Pancreas (tissue), 10 donors: ENCODE measurements at regions not wholly inside any gene's neighbourhood (a gene's known extent, or its start where the extent isn't known, plus 50 kb on each side); places are given as distances from the start of the nearest gene placed in this dataset.

Experiments
- ATAC-seq, 4 donors: fragments of 200-7000 bp; cut with Tn5 transposase; one replicate each; pipeline versions ENCODE4 v1.8.0 to v1.9.1; 2020; ENCODE audit warnings: mild to moderate bottlenecking in 4 of 4, moderate library complexity in 4 of 4
- DNase-seq, 6 donors: peaks; one replicate each; pipeline ENCODE4 v3.0.0-alpha.2; 2020
- FAIRE-seq: peaks from 2 replicates; lab custom pipeline; 2012; peaks lifted over from hg19 to GRCh38; lab: Jason Lieb, UNC
- H3K27ac ChIP-seq, 4 donors: fragments of 200-600 bp; sonication (generic); 1 replicate in 3 of 4; 2 replicates in 1 of 4; pipeline versions ENCODE4 v1.5.0 to v1.8.0; 2020
- H3K27me3 ChIP-seq, 4 donors: fragments of 200-600 bp; one replicate each; pipeline ENCODE4 v1.8.0; 2021
- H3K36me3 ChIP-seq, 3 donors: fragments of 200-600 bp; sonication (generic) in 1 of 3; one replicate each; pipeline versions ENCODE4 v1.5.0 to v1.8.0; 2020 to 2021
- H3K4me1 ChIP-seq, 3 donors: fragments of 200-600 bp; one replicate each; pipeline ENCODE4 v1.8.0; 2021
- H3K4me3 ChIP-seq, 4 donors: fragments of 200-600 bp; sonication (generic) in 2 of 4; one replicate each; pipeline versions ENCODE4 v1.5.0 to v1.8.0; 2020 to 2021
- H3K9me3 ChIP-seq, 4 donors: fragments of 200-600 bp; one replicate each; pipeline ENCODE4 v1.8.0; 2021
- WGBS, 2 donors: extraction: QIAGEN DNeasy Blood & Tissue Kit; methylation state at CpG; one replicate each; pipeline ENCODE4 v1.1.7; 2013; 5-methylcytosine and 5-hydroxymethylcytosine counted together
- intact Hi-C, 3 donors: fragments of 100-400 bp; cut with DNase I; formaldehyde crosslinking; loops; one replicate each; pipeline versions ENCODE4 v1.11.1 to v1.14.2; 2022
- TF ChIP-seq, protein P1 (sequence below), 4 donors: fragments of 200-600 bp; sonication (generic) in 3 of 4; IDR thresholded peaks; one replicate each; pipeline versions ENCODE4 v1.5.0 to v1.8.0; 2021; ENCODE audit warnings: antibody characterized with exemption in 4 of 4
- donor health status: healthy with polysubstance abuse.
- donor health status: DM: no; HTN: no; CAD: no; lungs with moderate emphysema.
- donor health status: DM: no; HTN: no; CAD: no.
- donor health status: control.
- donor health status: control.
- donor health status: Bipolar disorder and iron deficiency.
- donor health status: DM: yes; HTN: yes; CAD: no.
- donor health status: DM: no; HTN: no; CAD: no.
- donor health status: DM: no; HTN: no; CAD: no.
- donor health status: DM: yes; HTN: yes; CAD: no.

DNA sequence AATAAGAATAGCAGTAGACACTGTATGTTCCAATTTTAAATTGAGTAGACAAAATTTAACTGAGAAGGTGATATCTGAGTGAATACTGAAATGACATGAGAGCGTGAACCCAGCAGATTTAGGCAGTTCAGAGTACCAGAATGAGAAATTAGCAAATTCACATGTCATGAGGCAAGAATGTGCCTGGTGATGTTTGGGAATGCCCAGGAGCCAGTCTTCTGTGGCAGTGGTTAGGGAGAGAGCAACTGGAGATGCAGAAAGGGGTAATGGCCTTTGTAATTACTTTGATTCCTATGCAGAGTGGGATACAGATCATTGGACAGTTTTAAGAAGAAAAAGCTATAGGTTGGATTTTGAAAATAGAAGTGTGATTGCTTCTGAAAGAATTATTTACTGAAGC is 621.9 kb downstream of the TECRL start:
- Histone ChIP-seq H3K4me3 (no peak overlapping the region), H3K9me3 (no peaks in the 10 kb centered on the region), H3K27ac (no peak overlapping the region), H3K27me3 (no peaks in the 10 kb centered on the region), H3K4me1 (no peaks in the 10 kb centered on the region), H3K36me3 (no peaks in the 10 kb centered on the region)
- FAIRE-seq (no peak), ATAC-seq (no peak), DNase-seq (no peak)
- 46 to 59% methylated on average over 1 of the region's 1 CpG for WGBS, 2 donors
- intact Hi-C loops, result no loop called here
- TF ChIP-seq, protein P1, sequence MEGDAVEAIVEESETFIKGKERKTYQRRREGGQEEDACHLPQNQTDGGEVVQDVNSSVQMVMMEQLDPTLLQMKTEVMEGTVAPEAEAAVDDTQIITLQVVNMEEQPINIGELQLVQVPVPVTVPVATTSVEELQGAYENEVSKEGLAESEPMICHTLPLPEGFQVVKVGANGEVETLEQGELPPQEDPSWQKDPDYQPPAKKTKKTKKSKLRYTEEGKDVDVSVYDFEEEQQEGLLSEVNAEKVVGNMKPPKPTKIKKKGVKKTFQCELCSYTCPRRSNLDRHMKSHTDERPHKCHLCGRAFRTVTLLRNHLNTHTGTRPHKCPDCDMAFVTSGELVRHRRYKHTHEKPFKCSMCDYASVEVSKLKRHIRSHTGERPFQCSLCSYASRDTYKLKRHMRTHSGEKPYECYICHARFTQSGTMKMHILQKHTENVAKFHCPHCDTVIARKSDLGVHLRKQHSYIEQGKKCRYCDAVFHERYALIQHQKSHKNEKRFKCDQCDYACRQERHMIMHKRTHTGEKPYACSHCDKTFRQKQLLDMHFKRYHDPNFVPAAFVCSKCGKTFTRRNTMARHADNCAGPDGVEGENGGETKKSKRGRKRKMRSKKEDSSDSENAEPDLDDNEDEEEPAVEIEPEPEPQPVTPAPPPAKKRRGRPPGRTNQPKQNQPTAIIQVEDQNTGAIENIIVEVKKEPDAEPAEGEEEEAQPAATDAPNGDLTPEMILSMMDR (IDR thresholded peaks at IDR 0.05), result no peak

DNA sequence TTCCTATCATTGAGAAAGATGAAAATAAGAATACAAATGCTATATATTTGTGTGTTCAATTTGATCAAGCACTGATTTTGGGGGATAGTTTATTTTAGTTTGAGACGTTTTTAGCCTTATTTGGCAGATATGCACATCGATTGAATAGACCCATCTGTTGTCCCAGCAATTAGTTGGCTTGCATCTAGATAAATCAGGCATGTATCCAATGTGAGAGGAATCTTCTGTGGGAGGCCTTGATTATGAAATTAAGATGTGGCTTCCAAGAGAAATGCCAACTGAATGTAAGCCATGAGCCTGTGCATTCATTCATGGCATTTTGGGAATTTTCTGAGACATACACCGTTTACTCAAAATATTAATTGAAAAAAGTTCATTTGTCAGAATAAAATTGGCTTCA is 623.1 kb downstream of the TECRL start:
- DNase-seq, result no peak
- FAIRE-seq, result no peak
- no peak for ATAC-seq
- 15 to 25% methylated on average over 3 of the region's 3 CpGs for WGBS, 2 donors
- Histone ChIP-seq H3K4me1 (no peaks in the 10 kb centered on the region), H3K36me3 (no peaks in the 10 kb centered on the region), H3K27ac (no peak overlapping the region), H3K9me3 (no peaks in the 10 kb centered on the region), H3K27me3 (no peaks in the 10 kb centered on the region), H3K4me3 (no peak overlapping the region)
- intact Hi-C loops, result no loop called here
- TF ChIP-seq, protein P1 (IDR thresholded peaks at IDR 0.05), result no peak

- no peak for DNase-seq
- ATAC-seq, result no peak
- Histone ChIP-seq H3K36me3 (no peaks in the 10 kb centered on the region), H3K4me1 (no peaks in the 10 kb centered on the region), H3K4me3 (no peak overlapping the region), H3K27me3 (no peaks in the 10 kb centered on the region), H3K9me3 (no peaks in the 10 kb centered on the region), H3K27ac (no peak overlapping the region)
- intact Hi-C loops, result no loop called here
- TF ChIP-seq, protein P1 (IDR thresholded peaks at IDR 0.05), result no peak
- 0 to 45% methylated on average over 1 of the region's 1 CpG for WGBS, 2 donors
- no peak for FAIRE-seq
Measured at GRCh38 chr4:63784822-63785221, 624.4 kb downstream of the TECRL start.

DNA sequence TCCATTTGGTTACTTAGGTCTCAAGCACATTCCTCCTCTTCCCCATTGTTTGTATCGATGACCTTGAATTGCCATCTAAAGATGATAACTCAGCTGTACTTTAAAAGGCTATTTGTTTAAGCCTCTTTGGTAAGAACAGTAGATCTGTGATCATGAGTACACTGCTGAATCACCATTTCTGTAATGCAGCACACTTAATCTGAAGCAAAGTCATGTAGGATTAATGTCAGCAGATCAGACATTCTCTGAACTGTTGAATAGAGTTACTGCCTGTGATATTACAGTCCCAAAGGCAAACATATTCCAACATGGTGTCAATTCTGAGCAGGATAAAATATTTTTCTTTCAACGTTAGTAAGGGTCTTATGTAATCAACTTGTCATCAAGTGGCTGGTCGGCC is 631.6 kb downstream of the TECRL start:
- H3K36me3 ChIP-seq, result no peaks in the 10 kb centered on the region
- no peaks in the 10 kb centered on the region for H3K27me3 ChIP-seq
- WGBS, 2 donors, result 55 to 75% methylated on average over 3 of the region's 3 CpGs
- H3K4me3 ChIP-seq, result no peak overlapping the region
- DNase-seq, result no peak
- FAIRE-seq, result no peak
- no peak for ATAC-seq
- no peaks in the 10 kb centered on the region for H3K4me1 ChIP-seq
- no peaks in the 10 kb centered on the region for H3K9me3 ChIP-seq
- TF ChIP-seq, protein P1 (IDR thresholded peaks at IDR 0.05), result no peak
- H3K27ac ChIP-seq, result no peak overlapping the region
- intact Hi-C loops, result no loop called here

DNA sequence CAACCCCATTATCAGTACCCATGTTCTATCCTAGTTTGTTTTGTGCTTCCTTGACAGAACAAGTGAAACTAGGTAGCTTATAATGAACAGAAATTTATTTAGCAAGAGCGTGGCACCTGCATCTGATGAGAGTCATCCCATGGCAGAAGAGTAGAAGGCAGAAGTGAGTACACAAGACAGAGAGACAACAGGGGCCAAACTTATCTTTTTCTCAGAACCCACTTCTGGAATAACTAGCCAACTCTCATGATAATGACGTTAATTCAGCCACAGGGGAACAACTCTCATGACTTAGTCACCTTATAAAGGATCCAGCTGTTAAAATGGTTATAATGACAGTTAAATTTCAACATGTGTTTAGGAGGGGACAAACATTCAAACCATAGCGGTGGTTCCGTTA is 644.9 kb downstream of the TECRL start:
- Histone ChIP-seq H3K36me3 (no peaks in the 10 kb centered on the region), H3K9me3 (no peaks in the 10 kb centered on the region), H3K27ac (no peak overlapping the region), H3K27me3 (no peaks in the 10 kb centered on the region), H3K4me3 (no peak overlapping the region), H3K4me1 (no peaks in the 10 kb centered on the region)
- intact Hi-C loops, result no loop called here
- TF ChIP-seq, protein P1 (IDR thresholded peaks at IDR 0.05), result no peak
- DNase-seq (no peak), FAIRE-seq (no peak), ATAC-seq (no peak)
- WGBS, 2 donors, result 36 to 59% methylated on average over 4 of the region's 4 CpGs
